Ectodermal cell (in vitro differentiated cells): ENCODE measurements at regions not wholly inside any gene's neighbourhood (a gene's known extent, or its start where the extent isn't known, plus 50 kb on each side); places are given as distances from the start of the nearest gene placed in this dataset.

Experiments
- H3K27ac ChIP-seq: 2 replicates; pipeline ENCODE4 v1.7.0; 2013; ENCODE audit warnings: mild to moderate bottlenecking, low read depth, low read length; ENCODE audit not compliant: insufficient read depth, poor library complexity, severe bottlenecking
- H3K27me3 ChIP-seq: 2 replicates; pipeline ENCODE4 v1.7.0; 2013; ENCODE audit warnings: mild to moderate bottlenecking, low read length; ENCODE audit not compliant: insufficient read depth, control insufficient read depth, poor library complexity, severe bottlenecking
- H3K36me3 ChIP-seq: one replicate; pipeline ENCODE4 v1.7.0; 2013; ENCODE audit warnings: low read length; ENCODE audit not compliant: control insufficient read depth, insufficient read depth
- H3K4me1 ChIP-seq: one replicate; pipeline ENCODE4 v1.7.0; 2013; ENCODE audit warnings: low read length; ENCODE audit not compliant: control insufficient read depth, insufficient read depth
- H3K4me3 ChIP-seq: 2 replicates; pipeline ENCODE4 v1.7.0; 2013; ENCODE audit warnings: low read depth, low read length, control low read depth; ENCODE audit not compliant: insufficient read depth
- H3K9me3 ChIP-seq: 2 replicates; pipeline ENCODE4 v1.7.0; 2013; ENCODE audit warnings: mild to moderate bottlenecking, low read length, moderate library complexity; ENCODE audit not compliant: control insufficient read depth
- WGBS, 2 experiments: methylation state at CpG; one replicate each; pipeline ENCODE4 v1.1.7; 2013; ENCODE audit warnings: missing lambda C conversion rate in 2 of 2; 5-methylcytosine and 5-hydroxymethylcytosine counted together

GRCh38 chr5:31119938-31120641 is 73.4 kb upstream of the CDH6 start:
- no peak overlapping the region for H3K27ac ChIP-seq
- no peaks in the 10 kb centered on the region for H3K36me3 ChIP-seq
- WGBS, 2 experiments, result 85 to 89% methylated on average over 7 of the region's 7 CpGs
- no peak overlapping the region for H3K4me3 ChIP-seq
- H3K9me3 ChIP-seq, result no peaks in the 10 kb centered on the region
- no peaks in the 10 kb centered on the region for H3K27me3 ChIP-seq
- peaks cover 8% of the 10 kb centered on the region for H3K4me1 ChIP-seq

- H3K4me1 ChIP-seq, result peaks cover 8% of the 10 kb centered on the region
- WGBS, 2 experiments, result 82 to 100% methylated on average over 4 to 5 of the region's 6 CpGs
- H3K27me3 ChIP-seq, result peaks cover 4% of the 10 kb centered on the region
- H3K4me3 ChIP-seq, result no peak overlapping the region
- H3K27ac ChIP-seq, result no peak overlapping the region
- no peaks in the 10 kb centered on the region for H3K9me3 ChIP-seq
- H3K36me3 ChIP-seq, result no peaks in the 10 kb centered on the region
These were observed 76.9 kb upstream of the CDH6 start for GRCh38 chr5:31116466-31117031.

- no peak overlapping the region for H3K4me3 ChIP-seq
- H3K27me3 ChIP-seq, result peaks cover 4% of the 10 kb centered on the region
- H3K27ac ChIP-seq, result no peak overlapping the region
- H3K36me3 ChIP-seq, result no peaks in the 10 kb centered on the region
- H3K9me3 ChIP-seq, result no peaks in the 10 kb centered on the region
- H3K4me1 ChIP-seq, result no peaks in the 10 kb centered on the region
- 92 to 94% methylated on average over 2 of the region's 2 CpGs for WGBS, 2 experiments
These were observed 78.7 kb upstream of the CDH6 start for GRCh38 chr5:31114817-31115216.

GRCh38 chr5:31113666-31114350 is 79.7 kb upstream of the CDH6 start:
- Histone ChIP-seq H3K4me1 (no peaks in the 10 kb centered on the region), H3K27me3 (peaks cover 8% of the 10 kb centered on the region), H3K36me3 (no peaks in the 10 kb centered on the region), H3K9me3 (no peaks in the 10 kb centered on the region), H3K27ac (no peak overlapping the region), H3K4me3 (no peak overlapping the region)
- WGBS, 2 experiments, result 93 to 95% methylated on average over 1 of the region's 1 CpG

- Histone ChIP-seq H3K27ac (no peak overlapping the region), H3K9me3 (no peaks in the 10 kb centered on the region), H3K4me3 (no peak overlapping the region), H3K36me3 (no peaks in the 10 kb centered on the region), H3K4me1 (no peaks in the 10 kb centered on the region), H3K27me3 (peaks cover 15% of the 10 kb centered on the region)
- WGBS, 2 experiments, result 92 to 95% methylated on average over 3 of the region's 3 CpGs
These were observed 80.4 kb upstream of the CDH6 start for GRCh38 chr5:31113101-31113500.

- H3K36me3 ChIP-seq, result no peaks in the 10 kb centered on the region
- no peaks in the 10 kb centered on the region for H3K9me3 ChIP-seq
- H3K4me3 ChIP-seq, result no peak overlapping the region
- 0% methylated on average over 1 to 2 of the region's 2 CpGs for WGBS, 2 experiments
- peaks cover 26% of the 10 kb centered on the region for H3K4me1 ChIP-seq
- H3K27ac ChIP-seq, result peak overlapping the region; percentile 78
- H3K27me3 ChIP-seq, result peaks cover 40% of the 10 kb centered on the region
These were observed 86.4 kb upstream of the CDH6 start for GRCh38 chr5:31107091-31107518.

- no peaks in the 10 kb centered on the region for H3K36me3 ChIP-seq
- H3K4me3 ChIP-seq, result no peak overlapping the region
- H3K27me3 ChIP-seq, result peaks cover 40% of the 10 kb centered on the region
- H3K4me1 ChIP-seq, result peaks cover 26% of the 10 kb centered on the region
- WGBS, 2 experiments, result 25 to 26% methylated on average over 2 to 4 of the region's 4 CpGs
- H3K27ac ChIP-seq, result peak overlapping the region; percentile 78
- H3K9me3 ChIP-seq, result no peaks in the 10 kb centered on the region
These were observed 86.8 kb upstream of the CDH6 start for GRCh38 chr5:31106691-31107090.

GRCh38 chr5:31106278-31106677 is 87.2 kb upstream of the CDH6 start:
- Histone ChIP-seq H3K4me3 (no peak overlapping the region), H3K4me1 (peaks cover 26% of the 10 kb centered on the region), H3K36me3 (no peaks in the 10 kb centered on the region), H3K27me3 (peaks cover 40% of the 10 kb centered on the region), H3K27ac (no peak overlapping the region), H3K9me3 (no peaks in the 10 kb centered on the region)
- 75 to 77% methylated on average over 2 of the region's 2 CpGs for WGBS, 2 experiments

GRCh38 chr5:31104775-31105174 is 88.7 kb upstream of the CDH6 start:
- no peaks in the 10 kb centered on the region for H3K36me3 ChIP-seq
- H3K9me3 ChIP-seq, result no peaks in the 10 kb centered on the region
- peaks cover 40% of the 10 kb centered on the region for H3K27me3 ChIP-seq
- H3K4me3 ChIP-seq, result no peak overlapping the region
- 90 to 99% methylated on average over 3 to 4 of the region's 4 CpGs for WGBS, 2 experiments
- peaks cover 26% of the 10 kb centered on the region for H3K4me1 ChIP-seq
- no peak overlapping the region for H3K27ac ChIP-seq

- H3K27ac ChIP-seq, result no peak overlapping the region
- no peaks in the 10 kb centered on the region for H3K36me3 ChIP-seq
- H3K27me3 ChIP-seq, result peaks cover 19% of the 10 kb centered on the region
- H3K4me3 ChIP-seq, result no peak overlapping the region
- 96 to 97% methylated on average over 5 of the region's 5 CpGs for WGBS, 2 experiments
- H3K4me1 ChIP-seq, result peaks cover 6% of the 10 kb centered on the region
- H3K9me3 ChIP-seq, result no peaks in the 10 kb centered on the region
These were observed 92.6 kb upstream of the CDH6 start for GRCh38 chr5:31100781-31101310.
